Esophagus squamous epithelium (tissue), 5 donors: ENCODE measurements at regions not wholly inside any gene's neighbourhood (a gene's known extent, or its start where the extent isn't known, plus 50 kb on each side); places are given as distances from the start of the nearest gene placed in this dataset.
"Not testable (repeated sequence)": the region's sequence is repeated elsewhere in the genome, so short reads cannot be mapped to it uniquely, and the experiment has no call there.

Experiments used
- DNase-seq: peaks from one replicate; lab custom pipeline; 2025; lab: John Stamatoyannopoulos, UW
- H3K27ac ChIP-seq, 4 donors: fragments of 200-600 bp; sonication (generic); one replicate each; pipeline ENCODE4 v1.5.1; 2016 to 2019; ENCODE audit warnings: mild to moderate bottlenecking in 1 of 4
- H3K27me3 ChIP-seq, 4 donors: fragments of 200-600 bp; sonication (generic); 1 replicate in 3 of 4; 2 replicates in 1 of 4; pipeline versions ENCODE4 v1.5.1 to v1.6.0; 2017 to 2021; ENCODE audit warnings: antibody characterized with exemption in 1 of 4
- H3K36me3 ChIP-seq, 3 donors: fragments of 200-600 bp; sonication (generic); one replicate each; pipeline ENCODE4 v1.5.1; 2016 to 2019
- H3K4me1 ChIP-seq, 3 donors: fragments of 200-600 bp; sonication (generic); one replicate each; pipeline ENCODE4 v1.5.1; 2017 to 2019
- H3K4me3 ChIP-seq, 4 donors: fragments of 200-600 bp; sonication (generic); 1 replicate in 3 of 4; 2 replicates in 1 of 4; pipeline ENCODE4 v1.5.1; 2016 to 2019; ENCODE audit warnings: mild to moderate bottlenecking in 2 of 4, moderate library complexity in 1 of 4
- H3K9me3 ChIP-seq, 3 donors: fragments of 200-600 bp; sonication (generic); one replicate each; pipeline ENCODE4 v1.5.1; 2016 to 2019
- POLR2A ChIP-seq, 4 donors: fragments of 450-650 bp; IDR thresholded peaks; one replicate each; pipeline ENCODE4 v1.6.1; 2017; ENCODE audit warnings: antibody characterized with exemption in 4 of 4, mild to moderate bottlenecking in 4 of 4, moderate library complexity in 3 of 4
- WGBS, 2 donors: methylation state at CpG; one replicate each; pipeline ENCODE4 v1.1.5; 2018; 5-methylcytosine and 5-hydroxymethylcytosine counted together
- intact Hi-C: fragments of 100-400 bp; cut with DNase I; formaldehyde crosslinking; loops from one replicate; pipeline ENCODE4 v1.15.0; 2022
- TF ChIP-seq, protein P1 (sequence below), 6 experiments: fragments of 450-650 bp in 4 of 6; fragments of 200-600 bp in 2 of 6; sonication (generic) in 2 of 6; IDR thresholded peaks; one replicate each; pipeline ENCODE4 v1.5.1; 2016 to 2019; ENCODE audit warnings: antibody characterized with exemption in 6 of 6, mild to moderate bottlenecking in 4 of 6, moderate library complexity in 4 of 6
- donor health status: DM: yes; HTN: yes; CAD: no.

DNA sequence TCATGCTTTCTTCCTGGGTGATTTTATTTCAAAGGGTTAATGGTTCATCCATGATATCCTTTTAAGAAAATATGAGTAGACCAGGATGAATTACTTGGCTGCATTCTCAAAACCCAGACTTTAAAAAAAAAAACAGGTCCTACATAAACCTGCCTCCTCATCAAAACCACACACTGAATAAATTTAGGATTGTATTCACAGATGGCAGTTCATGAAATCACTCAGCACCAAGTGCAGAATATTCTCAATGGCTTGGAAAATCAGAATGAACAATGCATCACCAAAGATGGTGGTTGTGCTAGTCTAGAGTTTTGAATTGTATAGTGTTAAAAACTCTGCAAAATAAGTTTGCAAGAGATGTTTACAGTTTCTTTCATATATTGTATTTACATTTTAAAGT is 145.4 kb upstream of the GRAMD2B start:
- no peaks in the 10 kb centered on the region for H3K27me3 ChIP-seq
- no peak overlapping the region for H3K4me3 ChIP-seq
- no peaks in the 10 kb centered on the region for H3K9me3 ChIP-seq
- H3K36me3 ChIP-seq = no peaks in the 10 kb centered on the region
- TF ChIP-seq, protein P1, sequence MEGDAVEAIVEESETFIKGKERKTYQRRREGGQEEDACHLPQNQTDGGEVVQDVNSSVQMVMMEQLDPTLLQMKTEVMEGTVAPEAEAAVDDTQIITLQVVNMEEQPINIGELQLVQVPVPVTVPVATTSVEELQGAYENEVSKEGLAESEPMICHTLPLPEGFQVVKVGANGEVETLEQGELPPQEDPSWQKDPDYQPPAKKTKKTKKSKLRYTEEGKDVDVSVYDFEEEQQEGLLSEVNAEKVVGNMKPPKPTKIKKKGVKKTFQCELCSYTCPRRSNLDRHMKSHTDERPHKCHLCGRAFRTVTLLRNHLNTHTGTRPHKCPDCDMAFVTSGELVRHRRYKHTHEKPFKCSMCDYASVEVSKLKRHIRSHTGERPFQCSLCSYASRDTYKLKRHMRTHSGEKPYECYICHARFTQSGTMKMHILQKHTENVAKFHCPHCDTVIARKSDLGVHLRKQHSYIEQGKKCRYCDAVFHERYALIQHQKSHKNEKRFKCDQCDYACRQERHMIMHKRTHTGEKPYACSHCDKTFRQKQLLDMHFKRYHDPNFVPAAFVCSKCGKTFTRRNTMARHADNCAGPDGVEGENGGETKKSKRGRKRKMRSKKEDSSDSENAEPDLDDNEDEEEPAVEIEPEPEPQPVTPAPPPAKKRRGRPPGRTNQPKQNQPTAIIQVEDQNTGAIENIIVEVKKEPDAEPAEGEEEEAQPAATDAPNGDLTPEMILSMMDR (IDR thresholded peaks at IDR 0.05) = no peak
- TF ChIP-seq POLR2A (IDR thresholded peaks at IDR 0.05) = no peak
- no peak overlapping the region for H3K27ac ChIP-seq
- DNase-seq = no peak
- peaks cover 0 to 9% (median 0%) of the 10 kb centered on the region in 3 donors for H3K4me1 ChIP-seq
- intact Hi-C loops = no loop called here

DNA sequence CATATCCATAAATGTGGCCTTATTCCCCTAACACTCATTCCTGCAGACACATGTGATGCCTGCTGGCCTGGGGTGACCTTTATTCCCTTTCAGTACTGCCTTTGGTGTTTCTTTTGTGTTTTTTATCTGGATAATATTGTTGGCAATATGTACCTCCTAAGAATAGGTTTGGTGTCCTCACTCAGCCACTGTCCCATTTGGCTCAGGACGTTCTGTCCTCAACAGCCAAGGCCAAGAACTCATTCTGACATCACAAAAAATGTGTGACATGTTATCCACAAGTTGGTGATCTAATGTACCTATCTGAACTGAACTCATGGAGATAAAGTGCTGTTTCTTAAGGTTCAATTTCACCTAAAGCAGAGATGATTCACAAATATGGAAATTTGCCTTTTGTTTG is 142.9 kb upstream of the GRAMD2B start:
- H3K4me1 ChIP-seq = peaks cover 0 to 8% (median 0%) of the 10 kb centered on the region in 3 donors
- no peak for DNase-seq
- H3K4me3 ChIP-seq = no peak overlapping the region
- no peak for TF ChIP-seq POLR2A (IDR thresholded peaks at IDR 0.05)
- TF ChIP-seq, protein P1 (IDR thresholded peaks at IDR 0.05) = no peak
- intact Hi-C loops = no loop called here
- 42 to 81% methylated on average over 1 of the region's 1 CpG for WGBS, 2 donors
- no peaks in the 10 kb centered on the region for H3K36me3 ChIP-seq
- no peaks in the 10 kb centered on the region for H3K27me3 ChIP-seq
- H3K27ac ChIP-seq = no peak overlapping the region
- H3K9me3 ChIP-seq = no peaks in the 10 kb centered on the region

- Histone ChIP-seq H3K4me3 (no peak overlapping the region), H3K9me3 (no peaks in the 10 kb centered on the region), H3K36me3 (no peaks in the 10 kb centered on the region), H3K27me3 (no peaks in the 10 kb centered on the region), H3K4me1 (peaks cover 0 to 12% (median 0%) of the 10 kb centered on the region in 3 donors), H3K27ac (no peak overlapping the region)
- intact Hi-C loops = no loop called here
- TF ChIP-seq, protein P1 (IDR thresholded peaks at IDR 0.05) = no peak
- no peak for TF ChIP-seq POLR2A (IDR thresholded peaks at IDR 0.05)
- DNase-seq = no peak
Observed at GRCh38 chr5:126280846-126281245, 142.4 kb upstream of the GRAMD2B start.

DNA sequence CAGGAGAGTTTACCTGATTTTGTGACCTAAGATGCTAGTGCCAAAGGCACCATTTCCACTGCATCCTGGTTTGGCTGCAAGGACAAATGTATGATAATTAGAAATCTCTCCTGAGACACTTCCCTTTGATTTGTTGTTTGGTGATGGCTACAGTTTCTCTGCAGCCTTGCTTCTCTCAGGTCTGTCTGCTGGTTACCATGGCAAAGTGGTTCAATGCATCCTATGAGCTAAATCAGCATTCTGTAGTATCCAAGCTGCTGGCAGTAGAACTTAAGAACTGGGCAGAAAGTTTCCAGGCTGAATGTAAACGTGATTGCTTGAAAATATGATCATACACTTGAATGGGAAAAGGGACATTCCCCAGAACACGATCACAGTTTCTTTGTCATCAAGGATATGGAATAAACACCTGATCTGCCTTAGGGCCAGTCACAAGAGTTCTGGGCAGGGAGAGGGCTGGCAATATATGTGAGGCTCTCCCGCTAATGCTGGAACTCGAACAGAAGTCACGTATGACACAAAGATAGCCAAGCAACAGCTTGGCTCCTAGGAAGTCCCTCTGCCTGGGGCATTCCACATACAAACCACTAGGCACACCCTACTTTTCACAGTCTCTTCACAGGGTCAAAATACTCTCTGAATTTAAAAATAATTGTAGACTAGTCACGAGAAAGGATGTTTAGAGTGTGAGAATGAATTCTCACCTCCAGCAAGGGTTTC is 138.1 kb upstream of the GRAMD2B start:
- H3K27ac ChIP-seq = no peak overlapping the region
- intact Hi-C loops = no loop called here
- 30 to 65% methylated on average over 6 of the region's 6 CpGs for WGBS, 2 donors
- H3K4me1 ChIP-seq = peaks cover 0 to 12% (median 0%) of the 10 kb centered on the region in 3 donors
- no peak for DNase-seq
- H3K4me3 ChIP-seq = no peak overlapping the region
- H3K36me3 ChIP-seq = no peaks in the 10 kb centered on the region
- no peaks in the 10 kb centered on the region for H3K9me3 ChIP-seq
- no peaks in the 10 kb centered on the region for H3K27me3 ChIP-seq
- no peak for TF ChIP-seq POLR2A (IDR thresholded peaks at IDR 0.05)

- H3K4me3 ChIP-seq, H3K9me3 ChIP-seq, intact Hi-C loops, H3K27me3 ChIP-seq, DNase-seq, H3K36me3 ChIP-seq, H3K27ac ChIP-seq, H3K4me1 ChIP-seq: not testable (repeated sequence)
- WGBS, 2 donors = 75 to 80% methylated on average over 1 to 2 of the region's 3 CpGs
Observed at GRCh38 chr5:126296121-126296520, 127.1 kb upstream of the GRAMD2B start.

- Histone ChIP-seq H3K9me3 (no peaks in the 10 kb centered on the region), H3K36me3 (no peaks in the 10 kb centered on the region), H3K4me3 (no peak overlapping the region), H3K27ac (no peak overlapping the region), H3K27me3 (no peaks in the 10 kb centered on the region), H3K4me1 (no peaks in the 10 kb centered on the region)
- 83 to 97% methylated on average over 3 of the region's 3 CpGs for WGBS, 2 donors
- TF ChIP-seq, protein P1 (IDR thresholded peaks at IDR 0.05) = no peak
- TF ChIP-seq POLR2A (IDR thresholded peaks at IDR 0.05) = no peak
- intact Hi-C loops = no loop called here
- DNase-seq = no peak
Observed at GRCh38 chr5:126300293-126300692, 122.9 kb upstream of the GRAMD2B start.
